ENCODE measurements at regions not wholly inside any gene's neighbourhood (a gene's known extent, or its start where the extent isn't known, plus 50 kb on each side); places are given as distances from the start of the nearest gene placed in this dataset.

DNA sequence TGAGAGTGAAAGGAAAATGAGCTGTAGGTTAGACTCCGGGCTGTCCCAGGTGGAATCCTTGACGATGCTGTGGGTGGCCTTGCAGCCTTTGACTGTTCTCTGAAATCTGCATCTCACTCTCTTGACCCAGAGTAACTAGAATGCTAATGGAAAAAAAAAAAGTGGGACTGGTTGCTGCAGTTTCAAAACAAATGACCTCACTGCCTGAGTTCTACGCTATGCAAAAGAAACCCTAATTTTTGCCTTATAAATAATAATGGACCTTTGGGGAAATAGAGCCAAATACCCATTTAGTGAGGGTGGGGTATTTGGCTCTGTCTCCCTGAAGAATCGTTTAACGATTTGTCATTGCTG, 309.7 kb upstream of the C2CD4B start:
- CTCF ChIA-PET = no interaction called here
- BruUV-seq (replicated peaks) = no TSS peak
- Mint-ChIP-seq H3K4me3 (ENCODE audit: low read depth, unreplicated experiment) (no peak overlapping the region), H3K27ac (ENCODE audit: unreplicated experiment) (no peak overlapping the region), H3K9me3 (ENCODE audit: low read depth, unreplicated experiment) (no peaks in the 10 kb centered on the region), H3K4me1 (ENCODE audit: low read depth, unreplicated experiment) (peaks cover 14% of the 10 kb centered on the region), H3K27me3 (ENCODE audit: unreplicated experiment) (peaks cover 9% of the 10 kb centered on the region), H3K36me3 (ENCODE audit: insufficient read depth, unreplicated experiment) (no peaks in the 10 kb centered on the region)
- no peak for DNase-seq
- TF ChIP-seq, protein P1, sequence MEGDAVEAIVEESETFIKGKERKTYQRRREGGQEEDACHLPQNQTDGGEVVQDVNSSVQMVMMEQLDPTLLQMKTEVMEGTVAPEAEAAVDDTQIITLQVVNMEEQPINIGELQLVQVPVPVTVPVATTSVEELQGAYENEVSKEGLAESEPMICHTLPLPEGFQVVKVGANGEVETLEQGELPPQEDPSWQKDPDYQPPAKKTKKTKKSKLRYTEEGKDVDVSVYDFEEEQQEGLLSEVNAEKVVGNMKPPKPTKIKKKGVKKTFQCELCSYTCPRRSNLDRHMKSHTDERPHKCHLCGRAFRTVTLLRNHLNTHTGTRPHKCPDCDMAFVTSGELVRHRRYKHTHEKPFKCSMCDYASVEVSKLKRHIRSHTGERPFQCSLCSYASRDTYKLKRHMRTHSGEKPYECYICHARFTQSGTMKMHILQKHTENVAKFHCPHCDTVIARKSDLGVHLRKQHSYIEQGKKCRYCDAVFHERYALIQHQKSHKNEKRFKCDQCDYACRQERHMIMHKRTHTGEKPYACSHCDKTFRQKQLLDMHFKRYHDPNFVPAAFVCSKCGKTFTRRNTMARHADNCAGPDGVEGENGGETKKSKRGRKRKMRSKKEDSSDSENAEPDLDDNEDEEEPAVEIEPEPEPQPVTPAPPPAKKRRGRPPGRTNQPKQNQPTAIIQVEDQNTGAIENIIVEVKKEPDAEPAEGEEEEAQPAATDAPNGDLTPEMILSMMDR (IDR thresholded peaks at IDR 0.05; ENCODE audit: unreplicated experiment) = no peak
- intact Hi-C loops (cut with micrococcal nuclease; ENCODE audit: unreplicated experiment) = no loop called here

DNA sequence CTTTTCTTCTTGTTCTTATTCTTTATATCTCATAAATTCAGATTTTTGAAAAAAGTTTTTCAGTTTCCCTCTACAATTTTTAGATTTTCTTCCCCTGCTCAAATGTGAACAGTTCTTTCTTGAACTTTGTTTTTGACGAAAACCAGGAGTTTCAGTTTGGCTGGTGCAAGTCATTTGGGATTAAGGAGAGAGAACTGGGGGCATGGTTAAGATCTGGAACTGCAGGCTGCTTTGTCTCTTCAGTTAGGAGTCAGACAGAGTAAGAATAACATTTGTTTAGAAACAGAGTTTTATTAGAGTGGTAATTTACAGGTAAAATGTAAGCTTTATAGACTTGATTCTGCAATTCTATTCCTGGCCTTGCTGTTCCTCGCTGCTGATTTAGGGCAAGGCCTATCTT, 310.5 kb upstream of the C2CD4B start:
- H3K4me3 Mint-ChIP-seq (ENCODE audit: low read depth, unreplicated experiment) = no peak overlapping the region
- peaks cover 14% of the 10 kb centered on the region for H3K4me1 Mint-ChIP-seq (ENCODE audit: low read depth, unreplicated experiment)
- TF ChIP-seq, protein P1 (IDR thresholded peaks at IDR 0.05; ENCODE audit: unreplicated experiment) = no peak
- no peaks in the 10 kb centered on the region for H3K36me3 Mint-ChIP-seq (ENCODE audit: insufficient read depth, unreplicated experiment)
- H3K27ac Mint-ChIP-seq (ENCODE audit: unreplicated experiment) = no peak overlapping the region
- peaks cover 9% of the 10 kb centered on the region for H3K27me3 Mint-ChIP-seq (ENCODE audit: unreplicated experiment)
- no TSS peak for BruUV-seq (replicated peaks)
- H3K9me3 Mint-ChIP-seq (ENCODE audit: low read depth, unreplicated experiment) = no peaks in the 10 kb centered on the region
- intact Hi-C loops (cut with micrococcal nuclease; ENCODE audit: unreplicated experiment) = no loop called here
- CTCF ChIA-PET = no interaction called here
- no peak for DNase-seq

DNA sequence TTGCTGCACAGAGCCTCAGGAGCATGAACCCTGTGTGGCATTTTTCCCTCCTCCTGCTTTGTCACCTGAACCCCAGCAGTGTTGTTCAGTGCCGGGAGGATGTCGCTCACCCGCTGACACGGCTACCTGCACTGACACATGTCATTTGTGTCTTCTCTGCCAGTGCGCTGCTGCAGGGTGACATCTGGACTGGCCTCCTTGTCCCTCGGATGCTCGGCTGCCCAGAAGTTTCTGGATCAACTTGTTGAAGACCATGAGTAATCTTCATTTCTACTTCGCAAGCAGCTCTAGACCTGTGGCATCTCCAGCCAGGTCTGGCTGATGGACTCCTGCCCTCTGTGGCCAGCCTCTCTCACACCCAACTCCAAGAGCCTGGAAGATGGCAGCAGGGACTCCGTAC, 311.1 kb upstream of the C2CD4B start:
- no TSS peak for BruUV-seq (replicated peaks)
- Mint-ChIP-seq H3K4me1 (ENCODE audit: low read depth, unreplicated experiment) (peaks cover 14% of the 10 kb centered on the region), H3K4me3 (ENCODE audit: low read depth, unreplicated experiment) (no peak overlapping the region), H3K9me3 (ENCODE audit: low read depth, unreplicated experiment) (no peaks in the 10 kb centered on the region), H3K27ac (ENCODE audit: unreplicated experiment) (no peak overlapping the region), H3K36me3 (ENCODE audit: insufficient read depth, unreplicated experiment) (no peaks in the 10 kb centered on the region), H3K27me3 (ENCODE audit: unreplicated experiment) (peaks cover 9% of the 10 kb centered on the region)
- intact Hi-C loops (cut with micrococcal nuclease; ENCODE audit: unreplicated experiment) = no loop called here
- TF ChIP-seq, protein P1 (IDR thresholded peaks at IDR 0.05; ENCODE audit: unreplicated experiment) = no peak
- DNase-seq = no peak
- CTCF ChIA-PET = no interaction called here

DNA sequence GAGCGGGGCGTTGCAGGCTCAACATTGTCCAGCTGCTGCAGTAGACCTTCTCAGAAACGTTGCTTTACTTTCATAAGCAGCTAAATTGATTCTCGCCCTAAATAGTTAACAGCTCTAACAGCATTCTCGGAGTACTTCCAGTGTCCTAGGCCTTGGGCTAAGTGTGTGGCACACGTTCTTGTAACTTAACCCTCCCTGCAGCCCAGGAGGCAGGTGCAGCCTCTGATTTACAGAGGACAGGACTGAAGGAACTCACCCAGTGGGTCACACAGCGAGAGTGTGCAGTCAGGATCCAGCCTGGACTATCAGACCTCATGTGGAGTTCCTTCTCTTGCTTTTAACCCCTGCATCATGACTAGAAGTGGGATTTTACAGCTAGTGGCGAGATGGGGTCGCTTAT, 312.8 kb upstream of the C2CD4B start:
- TF ChIP-seq, protein P1 (IDR thresholded peaks at IDR 0.05; ENCODE audit: unreplicated experiment) = no peak
- Mint-ChIP-seq H3K27me3 (ENCODE audit: unreplicated experiment) (peaks cover 9% of the 10 kb centered on the region), H3K4me3 (ENCODE audit: low read depth, unreplicated experiment) (no peak overlapping the region), H3K27ac (ENCODE audit: unreplicated experiment) (no peak overlapping the region), H3K9me3 (ENCODE audit: low read depth, unreplicated experiment) (no peaks in the 10 kb centered on the region), H3K36me3 (ENCODE audit: insufficient read depth, unreplicated experiment) (no peaks in the 10 kb centered on the region), H3K4me1 (ENCODE audit: low read depth, unreplicated experiment) (peaks cover 6% of the 10 kb centered on the region)
- CTCF ChIA-PET = no interaction called here
- intact Hi-C loops (cut with micrococcal nuclease; ENCODE audit: unreplicated experiment) = no loop called here
- BruUV-seq (replicated peaks) = no TSS peak
- DNase-seq = no peak

Measured in Calu3 (cell line).